NB4 (cell line): ENCODE measurements at regions not wholly inside any gene's neighbourhood (a gene's known extent, or its start where the extent isn't known, plus 50 kb on each side); places are given as distances from the start of the nearest gene placed in this dataset.
"Not testable (repeated sequence)": the region's sequence is repeated elsewhere in the genome, so short reads cannot be mapped to it uniquely, and the experiment has no call there.

Experiments used
- DNase-seq: peaks from one replicate; pipeline ENCODE4 v3.0.0; 2010; ENCODE audit warnings: low read depth
- H3K4me3 ChIP-seq: one replicate; pipeline ENCODE4 v1.5.1; 2011; ENCODE audit warnings: mild to moderate bottlenecking, low read depth, low read length, moderate library complexity
- CTCF ChIP-seq: IDR thresholded peaks from one replicate; pipeline ENCODE4 v1.5.1; 2012; ENCODE audit warnings: low read depth, low read length
- MAX ChIP-seq: IDR thresholded peaks from 2 replicates; pipeline ENCODE4 v1.6.1; 2011; ENCODE audit warnings: low read depth, low read length
- MYC ChIP-seq: IDR thresholded peaks from 2 replicates; pipeline ENCODE4 v1.6.1; 2011; ENCODE audit warnings: low read depth, low read length
- POLR2A ChIP-seq: IDR thresholded peaks from 2 replicates; pipeline ENCODE4 v1.6.1; 2011; ENCODE audit warnings: mild to moderate bottlenecking; ENCODE audit not compliant: insufficient read length; ENCODE audit errors: extremely low read depth

GRCh38 chr16:60989592-60989991 is 1046.6 kb downstream of the CDH8 start:
- TF ChIP-seq POLR2A (no peak), MAX (no peak), CTCF (no peak), MYC (no peak)
- no peak overlapping the region for H3K4me3 ChIP-seq
- DNase-seq = no peak

- no peak overlapping the region for H3K4me3 ChIP-seq
- TF ChIP-seq POLR2A = no peak
- TF ChIP-seq MAX = no peak
- TF ChIP-seq CTCF = no peak
- TF ChIP-seq MYC = no peak
- no peak for DNase-seq
Observed at GRCh38 chr16:60979119-60979518, 1057.1 kb downstream of the CDH8 start.

- no peak overlapping the region for H3K4me3 ChIP-seq
- no peak for TF ChIP-seq MAX
- no peak for TF ChIP-seq POLR2A
- no peak for TF ChIP-seq CTCF
- no peak for TF ChIP-seq MYC
Observed at GRCh38 chr16:60949800-60950199, 1086.4 kb downstream of the CDH8 start.

GRCh38 chr16:60945225-60945624 is 1091.0 kb downstream of the CDH8 start:
- no peak overlapping the region for H3K4me3 ChIP-seq
- TF ChIP-seq POLR2A = no peak
- TF ChIP-seq CTCF = no peak
- no peak for TF ChIP-seq MAX
- TF ChIP-seq MYC = no peak
- peak; percentile 48 for DNase-seq

More at GRCh38 chr16:60949800-60950199, 1086.4 kb downstream of the CDH8 start:
- no peak for DNase-seq

- not testable (repeated sequence) for DNase-seq
Observed at GRCh38 chr16:60936189-60936588, 1100.0 kb downstream of the CDH8 start.

GRCh38 chr16:60932600-60932999 is 1103.6 kb downstream of the CDH8 start:
- no peak for DNase-seq
- H3K4me3 ChIP-seq = no peak overlapping the region
- TF ChIP-seq POLR2A = no peak
- no peak for TF ChIP-seq MAX
- no peak for TF ChIP-seq MYC
- TF ChIP-seq CTCF = no peak

More at GRCh38 chr16:60936189-60936588, 1100.0 kb downstream of the CDH8 start:
- not testable (repeated sequence) for H3K4me3 ChIP-seq

- no peak for DNase-seq
Observed at GRCh38 chr16:60930291-60930690, 1105.9 kb downstream of the CDH8 start.

More at GRCh38 chr16:60930291-60930690, 1105.9 kb downstream of the CDH8 start:
- TF ChIP-seq POLR2A (no peak), MAX (no peak), MYC (no peak), CTCF (no peak)
- H3K4me3 ChIP-seq = no peak overlapping the region
